Thymus (tissue), 11 donors: ENCODE measurements at regions not wholly inside any gene's neighbourhood (a gene's known extent, or its start where the extent isn't known, plus 50 kb on each side); places are given as distances from the start of the nearest gene placed in this dataset.

Experiments
- DNase-seq, 9 donors: peaks; one replicate each; pipeline ENCODE4 v3.0.0-alpha.2; 2013; ENCODE audit warnings: low spot score in 9 of 9, low read depth in 6 of 9, missing footprints in 1 of 9
- H3K27ac ChIP-seq, 2 donors: one replicate each; pipeline ENCODE4 v1.5.1; 2013; ENCODE audit warnings: control low read depth in 1 of 2, low read depth in 1 of 2, low read length in 1 of 2, mild to moderate bottlenecking in 1 of 2, moderate library complexity in 1 of 2
- H3K27me3 ChIP-seq, 2 donors: one replicate each; pipeline ENCODE4 v1.5.1; 2013; ENCODE audit warnings: low read length in 1 of 2; ENCODE audit not compliant: control insufficient read depth in 2 of 2, insufficient read depth in 1 of 2
- H3K36me3 ChIP-seq, 2 donors: one replicate each; pipeline ENCODE4 v1.5.1; 2013; ENCODE audit warnings: low read length in 1 of 2, mild to moderate bottlenecking in 1 of 2, moderate library complexity in 1 of 2; ENCODE audit not compliant: control insufficient read depth in 2 of 2, insufficient read depth in 2 of 2
- H3K4me1 ChIP-seq, 2 donors: one replicate each; pipeline ENCODE4 v1.5.1; 2013; ENCODE audit warnings: low read length in 2 of 2; ENCODE audit not compliant: control insufficient read depth in 2 of 2, insufficient read depth in 2 of 2
- H3K4me3 ChIP-seq, 2 donors: one replicate each; pipeline ENCODE4 v1.5.1; 2013; ENCODE audit warnings: low read length in 2 of 2, control low read depth in 1 of 2, mild to moderate bottlenecking in 1 of 2
- H3K9me3 ChIP-seq, 2 donors: one replicate each; pipeline ENCODE4 v1.5.1; 2013; ENCODE audit warnings: low read length in 1 of 2, mild to moderate bottlenecking in 1 of 2; ENCODE audit not compliant: control insufficient read depth in 2 of 2, insufficient read depth in 1 of 2
- WGBS: extraction: QIAGEN DNeasy Blood & Tissue Kit; methylation state at CpG from one replicate; pipeline ENCODE4 v1.1.7; 2013; 5-methylcytosine and 5-hydroxymethylcytosine counted together
- donor health status: healthy.

- no peak for DNase-seq
- Histone ChIP-seq H3K36me3 (no peaks in the 10 kb centered on the region), H3K9me3 (peaks cover 1 to 10% of the 10 kb centered on the region in 2 donors), H3K27me3 (no peaks in the 10 kb centered on the region), H3K4me3 (no peak overlapping the region), H3K4me1 (peaks cover 6 to 21% of the 10 kb centered on the region in 2 donors), H3K27ac (no peak overlapping the region)
- 81% methylated on average over 3 of the region's 3 CpGs for WGBS
These were observed 480.0 kb upstream of the JARID2 start for GRCh38 chr6:14765721-14766390.

DNA sequence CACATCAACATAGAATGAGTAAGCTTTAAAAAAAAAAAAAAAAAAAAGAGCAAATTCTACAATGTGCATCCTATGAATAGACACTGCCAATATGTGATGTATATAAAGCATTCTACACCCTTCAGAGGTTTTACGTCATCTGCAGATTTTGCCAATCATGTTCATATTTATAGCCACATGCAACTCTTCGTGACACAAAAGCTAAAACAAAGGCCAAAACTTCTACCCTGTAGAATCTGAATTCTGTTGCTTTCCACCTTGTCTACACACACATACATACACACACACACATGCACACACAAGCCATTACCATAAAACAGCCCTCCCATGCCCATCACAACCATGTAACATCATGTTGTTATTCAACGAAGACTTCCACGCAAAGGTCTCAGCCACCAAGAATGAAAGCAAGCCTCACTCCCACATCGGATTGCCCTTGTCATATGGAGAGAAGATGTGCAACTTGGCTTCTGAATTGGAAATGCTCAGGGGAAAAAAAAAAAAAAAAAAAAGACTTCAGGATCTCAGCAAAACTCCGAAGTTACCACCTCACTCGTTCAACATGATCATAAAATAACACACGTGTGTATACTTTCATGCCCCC lies 479.4 kb upstream of the JARID2 start:
- Histone ChIP-seq H3K4me3 (no peak overlapping the region), H3K9me3 (peaks cover 1 to 10% of the 10 kb centered on the region in 2 donors), H3K27me3 (no peaks in the 10 kb centered on the region), H3K36me3 (no peaks in the 10 kb centered on the region), H3K4me1 (peaks cover 6 to 27% of the 10 kb centered on the region in 2 donors), H3K27ac (no peak overlapping the region)
- WGBS = 98% methylated on average over 8 of the region's 8 CpGs
- DNase-seq = no peak

DNA sequence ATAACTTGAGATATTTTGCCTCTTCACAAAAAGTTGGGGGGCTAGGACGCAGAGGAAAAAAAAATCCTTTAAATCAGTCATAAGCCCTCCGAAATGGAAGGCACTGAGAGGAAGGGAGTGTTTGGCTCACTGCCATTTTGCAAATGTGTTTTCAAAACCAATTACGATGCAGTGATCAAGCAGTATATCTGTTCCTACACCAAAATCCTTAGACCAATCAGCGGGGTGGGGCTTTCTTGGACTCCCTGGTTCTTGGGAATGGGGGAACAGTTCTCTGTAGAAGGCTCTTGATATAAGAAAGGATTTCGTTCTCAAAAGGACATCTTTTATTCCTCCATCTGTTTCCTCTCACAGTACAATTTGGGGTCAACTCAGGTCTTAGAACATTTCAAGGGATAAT lies 478.6 kb upstream of the JARID2 start:
- 86% methylated on average over 5 of the region's 5 CpGs for WGBS
- Histone ChIP-seq H3K4me3 (no peak overlapping the region), H3K9me3 (peaks cover 1 to 10% of the 10 kb centered on the region in 2 donors), H3K27ac (no peak overlapping the region), H3K4me1 (peaks cover 6 to 27% of the 10 kb centered on the region in 2 donors), H3K27me3 (no peaks in the 10 kb centered on the region), H3K36me3 (no peaks in the 10 kb centered on the region)
- DNase-seq = no peak

- no peak for DNase-seq
- H3K4me1 ChIP-seq = peaks cover 6 to 22% of the 10 kb centered on the region in 2 donors
- peaks cover 1 to 10% of the 10 kb centered on the region in 2 donors for H3K9me3 ChIP-seq
- H3K27ac ChIP-seq = no peak overlapping the region
- no peaks in the 10 kb centered on the region for H3K27me3 ChIP-seq
- no peaks in the 10 kb centered on the region for H3K36me3 ChIP-seq
- WGBS = 52% methylated on average over 3 of the region's 3 CpGs
- H3K4me3 ChIP-seq = no peak overlapping the region
These were observed 475.8 kb upstream of the JARID2 start for GRCh38 chr6:14770040-14770439.

DNA sequence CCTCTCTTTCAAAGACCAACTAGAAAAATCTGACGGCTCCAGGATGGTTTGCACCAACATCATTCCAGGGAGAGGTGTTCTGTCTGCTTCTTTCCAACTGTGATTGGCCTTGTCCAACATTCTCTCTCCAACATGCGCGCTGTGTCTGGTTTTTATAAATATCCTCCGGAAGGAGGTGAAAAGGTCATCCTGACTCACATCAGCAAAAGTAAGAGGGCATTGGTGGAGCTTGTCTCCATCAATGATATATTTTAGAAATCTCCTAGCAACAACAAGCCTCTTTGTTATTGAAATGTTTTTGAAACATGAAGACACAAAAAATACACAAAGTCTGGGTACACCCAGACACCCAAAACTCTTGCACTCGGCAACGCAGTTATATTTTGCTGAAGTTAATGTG lies 475.3 kb upstream of the JARID2 start:
- H3K4me1 ChIP-seq = peaks cover 6 to 22% of the 10 kb centered on the region in 2 donors
- H3K36me3 ChIP-seq = no peaks in the 10 kb centered on the region
- no peak overlapping the region for H3K27ac ChIP-seq
- 98% methylated on average over 6 of the region's 6 CpGs for WGBS
- H3K27me3 ChIP-seq = no peaks in the 10 kb centered on the region
- no peak for DNase-seq
- no peak overlapping the region for H3K4me3 ChIP-seq
- peaks cover 1 to 10% of the 10 kb centered on the region in 2 donors for H3K9me3 ChIP-seq

DNA sequence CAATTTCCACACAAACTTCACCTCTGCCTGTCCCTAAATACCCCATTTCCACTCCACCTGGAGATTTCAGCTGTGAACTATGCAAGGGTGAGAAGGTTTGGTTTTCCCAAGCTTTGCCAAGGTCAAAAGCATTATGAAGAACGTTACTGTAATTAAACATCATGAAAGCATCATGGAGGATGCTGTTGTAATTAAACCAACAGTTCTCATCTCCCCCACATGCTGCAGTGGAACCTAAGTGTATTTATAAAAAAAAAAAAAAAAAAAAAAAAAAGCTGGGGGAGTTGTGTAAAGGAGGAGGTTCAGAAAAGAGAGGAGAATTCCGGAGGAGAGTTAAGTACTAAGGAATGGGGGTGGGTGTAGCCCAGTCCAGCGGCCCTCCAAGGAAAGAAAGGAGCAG lies 474.9 kb upstream of the JARID2 start:
- Histone ChIP-seq H3K4me3 (no peak overlapping the region), H3K9me3 (peaks cover 1 to 10% of the 10 kb centered on the region in 2 donors), H3K36me3 (no peaks in the 10 kb centered on the region), H3K27ac (no peak overlapping the region), H3K27me3 (no peaks in the 10 kb centered on the region), H3K4me1 (peaks cover 4 to 22% of the 10 kb centered on the region in 2 donors)
- DNase-seq = no peak
- WGBS = 94% methylated on average over 3 of the region's 3 CpGs

DNA sequence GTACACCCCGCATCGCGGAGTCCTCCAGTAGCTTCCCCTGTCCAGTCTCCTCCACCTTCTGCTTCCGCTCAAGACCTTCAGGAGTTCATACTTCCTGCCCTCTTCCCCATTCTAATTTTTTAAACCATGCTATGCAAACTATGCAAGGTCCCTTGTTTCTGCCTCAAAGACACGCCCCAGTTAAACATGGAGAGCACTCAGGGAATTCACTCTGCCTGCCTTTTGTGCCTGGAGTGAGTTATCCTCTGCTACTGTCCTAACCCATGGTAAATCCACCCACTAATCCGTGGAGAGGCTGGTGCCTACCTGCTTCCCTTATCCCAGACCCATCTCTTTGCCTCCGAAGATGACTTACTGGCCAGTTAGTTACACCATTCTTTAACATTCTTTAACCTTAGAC lies 473.7 kb upstream of the JARID2 start:
- Histone ChIP-seq H3K27ac (no peak overlapping the region), H3K4me3 (no peak overlapping the region), H3K36me3 (no peaks in the 10 kb centered on the region), H3K9me3 (peaks cover 1 to 10% of the 10 kb centered on the region in 2 donors), H3K4me1 (peaks cover 3 to 22% of the 10 kb centered on the region in 2 donors), H3K27me3 (no peaks in the 10 kb centered on the region)
- DNase-seq = no peak
- WGBS = 97% methylated on average over 7 of the region's 7 CpGs

DNA sequence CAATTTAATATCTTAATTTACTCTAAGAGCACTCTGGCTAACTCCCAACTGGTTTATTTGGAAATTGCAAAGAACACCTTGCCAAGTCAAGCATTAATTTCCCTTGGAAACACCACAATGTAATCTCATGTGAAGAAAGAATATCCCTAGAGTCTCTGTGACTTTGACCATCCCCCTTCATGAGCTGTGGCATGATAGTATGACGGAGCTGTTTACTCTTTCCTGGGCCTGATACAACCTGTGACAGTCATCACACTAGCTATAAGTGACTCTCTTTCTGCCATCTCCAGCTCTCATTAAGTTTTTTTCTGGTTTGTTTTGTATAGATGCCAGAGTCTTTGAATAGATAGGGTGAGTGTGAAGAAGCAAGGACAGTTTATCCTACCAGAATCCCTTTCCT lies 470.3 kb upstream of the JARID2 start:
- H3K4me1 ChIP-seq = peaks cover 0 to 17% of the 10 kb centered on the region in 2 donors
- DNase-seq = no peak
- H3K9me3 ChIP-seq = no peaks in the 10 kb centered on the region
- no peaks in the 10 kb centered on the region for H3K36me3 ChIP-seq
- H3K27ac ChIP-seq = no peak overlapping the region
- WGBS = 97% methylated on average over 1 of the region's 1 CpG
- no peaks in the 10 kb centered on the region for H3K27me3 ChIP-seq
- H3K4me3 ChIP-seq = no peak overlapping the region

DNA sequence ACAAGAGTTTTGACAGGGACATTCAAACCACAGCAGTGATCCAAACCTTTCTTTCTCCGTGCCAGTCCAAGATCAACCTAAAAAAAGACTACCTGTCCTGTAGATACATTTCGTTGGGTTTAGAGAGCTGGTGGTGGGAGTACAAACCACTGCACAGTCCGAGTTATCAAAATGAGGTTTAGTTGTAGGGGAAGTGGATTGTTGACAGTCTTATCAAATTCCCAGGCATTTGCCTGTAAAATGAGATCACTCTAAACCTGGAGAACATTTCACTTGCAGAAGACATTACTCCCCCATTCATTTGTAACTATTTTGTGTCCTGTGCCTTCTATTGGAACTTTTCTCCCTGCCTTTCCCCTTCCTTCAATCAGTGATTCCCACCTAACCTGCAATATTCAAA lies 469.6 kb upstream of the JARID2 start:
- Histone ChIP-seq H3K36me3 (no peaks in the 10 kb centered on the region), H3K27ac (no peak overlapping the region), H3K4me1 (peaks cover 3 to 17% of the 10 kb centered on the region in 2 donors), H3K27me3 (no peaks in the 10 kb centered on the region), H3K9me3 (no peaks in the 10 kb centered on the region), H3K4me3 (no peak overlapping the region)
- 95% methylated on average over 3 of the region's 3 CpGs for WGBS
- DNase-seq = no peak
